ENCODE measurements at regions not wholly inside any gene's neighbourhood (a gene's known extent, or its start where the extent isn't known, plus 50 kb on each side); places are given as distances from the start of the nearest gene placed in this dataset.

GRCh38 chr21:36628106-36628505, 70.8 kb upstream of the SIM2 start:
- DNase-seq (ENCODE audit: low read depth) = no peak

GRCh38 chr21:36628761-36629460, 70.0 kb upstream of the SIM2 start:
- no peak for DNase-seq (ENCODE audit: low read depth)

DNA sequence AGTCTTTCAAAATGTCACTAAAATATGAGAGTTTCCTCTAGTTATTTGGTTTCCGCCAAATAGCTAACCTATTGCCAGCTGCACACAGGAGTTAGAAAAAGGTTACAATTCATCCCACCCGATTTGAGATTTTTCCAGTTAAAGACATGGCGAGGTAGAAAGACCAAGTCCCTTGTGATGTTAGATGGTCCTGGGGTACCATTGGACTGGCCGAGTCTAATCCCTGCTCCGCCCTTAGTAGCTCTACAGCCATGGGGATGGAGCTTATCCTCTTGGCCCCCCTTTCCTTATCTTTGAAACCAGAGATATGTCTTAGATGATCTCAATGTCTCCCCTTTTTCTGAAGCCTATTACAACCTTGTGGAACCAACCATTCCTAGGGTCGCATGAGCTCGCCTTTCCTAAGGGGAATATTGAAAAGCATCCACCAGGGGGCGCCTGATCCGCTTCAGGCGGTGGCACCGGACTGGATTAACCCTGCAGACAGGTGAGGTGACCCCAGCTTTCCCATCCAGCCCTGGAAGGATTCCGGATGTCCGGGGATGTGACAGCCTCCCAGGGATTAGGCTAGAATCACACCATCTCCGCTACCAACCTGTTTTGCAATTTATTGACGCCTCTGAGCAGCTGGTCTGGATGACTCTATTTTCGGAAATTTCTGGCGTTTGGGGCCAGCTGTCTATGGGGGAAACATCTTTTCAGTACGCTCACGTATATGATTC, 68.3 kb upstream of the SIM2 start:
- peak; percentile 96 for DNase-seq (ENCODE audit: low read depth)

- no peak for DNase-seq (ENCODE audit: low read depth)
Observed at GRCh38 chr21:36636016-36636415, 62.9 kb upstream of the SIM2 start.

- no peak for DNase-seq (ENCODE audit: low read depth)
Observed at GRCh38 chr21:36636439-36636838, 62.5 kb upstream of the SIM2 start.

DNA sequence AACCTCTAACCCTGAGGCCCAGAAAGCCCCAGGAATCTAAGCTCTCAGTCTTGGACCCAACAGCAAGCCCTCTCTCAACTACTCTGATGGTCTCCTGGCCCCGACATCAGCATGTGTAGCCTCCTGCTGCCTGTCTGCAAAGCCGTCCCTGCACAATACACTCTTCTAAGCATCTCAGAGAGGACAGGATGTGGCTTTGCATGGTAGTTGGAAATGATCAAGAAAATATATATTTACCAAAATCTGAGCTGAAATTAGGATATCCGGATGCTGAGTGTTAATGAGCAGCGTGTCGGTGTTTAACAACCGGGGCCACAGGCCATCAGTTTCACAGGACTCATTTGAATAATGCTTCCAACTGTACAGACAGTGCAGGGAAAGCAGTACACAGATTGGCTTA, 59.1 kb upstream of the SIM2 start:
- no peak for DNase-seq (ENCODE audit: low read depth)

DNA sequence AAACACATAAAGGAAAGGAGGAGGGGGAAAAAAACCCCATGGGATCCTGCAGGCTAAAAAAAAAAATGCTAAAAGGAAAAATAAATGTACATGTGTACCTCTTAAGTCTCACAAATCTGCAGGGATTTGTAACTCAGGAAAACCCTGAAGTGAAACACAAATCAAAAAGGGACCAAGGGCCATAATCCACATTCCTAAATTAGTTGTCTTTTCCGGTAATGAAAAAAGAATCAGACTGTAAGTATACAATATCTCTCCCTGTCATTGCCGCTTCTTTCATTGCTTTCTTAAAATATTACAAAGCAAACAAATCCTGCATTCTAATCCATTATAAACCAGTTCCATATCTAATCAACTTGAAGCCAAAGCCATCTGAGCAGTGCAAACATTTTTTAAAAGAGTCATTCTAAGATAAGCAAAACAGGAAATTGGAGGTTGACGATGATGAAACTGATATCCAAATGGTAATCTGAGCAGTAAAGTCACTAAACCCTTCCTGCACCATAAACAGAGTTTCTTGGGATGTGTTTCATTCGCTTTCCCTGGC, 58.7 kb upstream of the SIM2 start:
- DNase-seq (ENCODE audit: low read depth) = no peak

DNA sequence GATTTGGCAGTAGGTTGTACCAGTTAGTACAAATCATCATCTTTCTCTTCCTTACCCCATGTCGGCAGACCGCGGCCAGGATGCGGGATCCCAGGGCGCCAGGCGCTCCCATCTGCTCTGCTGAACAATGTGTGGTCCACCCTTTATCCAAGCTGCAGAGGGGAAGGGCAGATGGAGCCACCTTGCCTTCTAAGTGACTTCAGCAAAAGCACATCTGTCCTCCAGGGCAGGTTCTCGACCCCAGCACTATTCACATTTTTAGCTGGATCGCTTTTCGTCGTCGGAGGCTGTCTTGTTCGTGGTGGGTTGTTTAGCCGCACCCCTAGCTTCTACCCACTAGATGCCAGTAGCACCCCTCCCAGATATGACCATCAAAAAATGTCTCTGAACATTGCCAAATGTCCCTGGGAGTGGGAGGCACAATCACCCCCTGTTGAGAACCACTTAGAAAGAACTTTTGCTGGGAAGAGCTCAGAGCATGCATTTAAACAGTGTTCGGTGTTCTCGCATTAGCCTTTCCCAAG, 58.1 kb upstream of the SIM2 start:
- no peak for DNase-seq (ENCODE audit: low read depth)

DNA sequence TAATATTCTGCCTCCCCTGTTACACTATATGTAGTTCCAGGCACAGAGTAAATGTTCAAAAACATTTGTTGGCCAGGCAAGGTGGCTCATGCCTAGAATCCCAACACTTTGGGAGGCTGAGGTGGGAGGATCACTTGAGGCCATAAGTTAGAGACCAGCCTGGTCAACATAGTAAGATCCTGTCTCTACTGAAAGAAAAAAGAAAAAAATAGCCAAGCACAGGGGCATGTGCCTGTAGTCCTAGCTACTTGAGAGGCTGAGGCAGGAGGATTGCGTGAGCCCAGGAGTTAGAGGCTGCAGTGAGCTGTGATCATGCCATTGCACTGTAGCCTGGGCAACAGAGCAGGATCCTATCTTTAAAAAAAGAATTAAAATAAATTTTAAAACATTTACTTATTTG, 57.6 kb upstream of the SIM2 start:
- DNase-seq (ENCODE audit: low read depth) = no peak

GRCh38 chr21:36641886-36642285, 57.0 kb upstream of the SIM2 start:
- DNase-seq (ENCODE audit: low read depth) = no peak

DNA sequence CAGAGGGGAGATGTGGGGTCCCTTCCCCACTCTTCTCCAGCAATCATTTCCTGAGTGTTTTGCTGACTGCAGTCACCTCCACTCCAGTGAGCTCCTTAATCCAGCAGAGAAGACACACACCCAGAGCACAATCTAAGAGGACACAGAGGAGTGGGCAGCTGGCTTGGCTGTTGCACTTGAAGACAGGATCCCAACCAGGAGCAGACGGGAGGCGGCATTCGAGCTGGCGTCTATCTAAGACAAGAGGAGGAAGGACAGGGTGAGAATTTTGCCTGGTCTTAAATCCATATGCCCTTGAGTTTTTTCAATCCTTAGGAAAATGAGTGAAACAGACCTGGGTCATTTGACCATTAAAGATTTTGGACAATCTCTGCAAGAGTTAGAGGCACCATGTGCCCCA, 56.1 kb upstream of the SIM2 start:
- no peak for DNase-seq (ENCODE audit: low read depth)

GRCh38 chr21:36643374-36644250, 55.3 kb upstream of the SIM2 start:
- DNase-seq (ENCODE audit: low read depth) = no peak

DNA sequence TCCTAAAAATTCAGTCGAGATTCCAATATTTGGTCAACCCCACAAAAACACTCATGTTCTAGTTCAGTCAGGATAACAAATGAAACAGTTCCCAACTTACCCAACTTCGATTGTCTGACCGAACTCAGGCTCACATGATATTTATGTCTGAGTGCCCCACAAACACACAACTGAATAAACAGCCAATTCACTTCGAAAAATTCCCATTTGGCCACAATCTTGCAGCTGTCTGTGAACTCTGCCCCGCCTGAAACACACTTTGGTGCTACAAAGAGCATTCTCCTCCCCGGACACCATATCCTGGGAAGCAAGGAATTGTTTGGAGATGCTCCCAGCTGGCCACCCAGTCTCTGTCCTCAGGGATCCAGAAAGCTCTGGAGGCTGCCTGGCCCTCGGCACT, 52.9 kb upstream of the SIM2 start:
- peak; percentile 95 for DNase-seq (ENCODE audit: low read depth)

GRCh38 chr21:36646645-36647044, 52.3 kb upstream of the SIM2 start:
- no peak for DNase-seq (ENCODE audit: low read depth)

DNA sequence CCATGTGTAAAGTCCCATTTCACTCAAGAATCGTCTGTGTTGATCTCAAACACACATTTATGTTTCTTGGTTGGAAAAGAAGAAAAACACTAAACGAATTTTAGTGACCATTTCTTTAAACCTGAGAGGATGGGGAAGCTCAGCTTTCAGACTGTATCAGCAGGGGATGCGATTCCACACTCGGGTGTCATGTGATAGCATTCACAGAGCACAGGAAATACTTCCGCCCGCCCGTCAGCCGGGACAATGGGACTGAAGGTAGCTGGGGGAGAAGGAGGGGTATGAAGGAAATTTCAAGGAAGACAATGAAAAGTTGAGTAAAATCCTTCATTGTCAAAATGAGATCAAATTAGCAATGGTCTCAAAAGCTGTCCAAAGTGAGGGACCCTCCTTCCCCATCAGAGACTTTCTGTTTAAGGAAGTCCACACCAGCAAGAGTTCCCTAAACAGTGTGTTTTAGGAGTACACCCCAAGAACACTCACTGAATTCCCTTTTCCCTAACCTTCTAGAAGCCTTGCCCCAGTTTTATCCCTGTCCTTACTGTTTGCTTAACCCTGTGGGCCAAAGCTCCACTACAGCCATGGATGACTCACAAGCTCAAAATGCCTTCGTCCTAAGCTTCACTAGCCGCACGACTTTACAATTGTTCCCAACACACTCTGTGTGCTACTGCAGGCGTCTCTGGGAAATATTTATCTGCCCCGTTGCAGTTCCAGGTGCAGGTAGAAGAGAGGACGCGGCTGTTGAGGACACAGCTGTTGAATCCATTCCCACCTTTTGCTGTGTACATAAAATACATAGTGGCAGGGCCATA, 51.4 kb upstream of the SIM2 start:
- DNase-seq (ENCODE audit: low read depth) = peak; percentile 86
